ENCODE measurements at regions not wholly inside any gene's neighbourhood (a gene's known extent, or its start where the extent isn't known, plus 50 kb on each side); places are given as distances from the start of the nearest gene placed in this dataset.

- TF ChIP-seq CTCF (IDR thresholded peaks at IDR 0.05 in 2 of 3, conservative IDR thresholded peaks at IDR 0.05 in 1 of 3; ENCODE audit: borderline replicate concordance in 1 of 3, insufficient read depth in 1 of 3, low read depth in 2 of 3, low read length in 2 of 3) (no peak), YY1 (IDR thresholded peaks at IDR 0.05; ENCODE audit: extremely low read depth, insufficient replicate concordance, low read depth, low read length) (no peak), ZNF274 (IDR thresholded peaks at IDR 0.05; ENCODE audit: low read depth, low read length) (no peak), REST (IDR thresholded peaks at IDR 0.05; ENCODE audit: low read depth) (no peak), EZH2 (IDR thresholded peaks at IDR 0.05) (no peak), MAX (IDR thresholded peaks at IDR 0.05) (no peak), POLR2A (IDR thresholded peaks at IDR 0.05; ENCODE audit: borderline replicate concordance, extremely low read depth, insufficient read depth, insufficient read length) (no peak), RAD21 (IDR thresholded peaks at IDR 0.05; ENCODE audit: low read depth) (no peak), SP1 (IDR thresholded peaks at IDR 0.05; ENCODE audit: low read depth) (no peak), EZH2phosphoT487 (IDR thresholded peaks at IDR 0.05; ENCODE audit: borderline replicate concordance) (no peak), JUND (IDR thresholded peaks at IDR 0.05) (no peak), EGR1 (IDR thresholded peaks at IDR 0.05; ENCODE audit: low read depth) (no peak)
Observed at GRCh38 chr7:53690411-53690810, 655.0 kb downstream of the POM121L12 start.

All from HCT116 (cell line).